ENCODE measurements at regions not wholly inside any gene's neighbourhood (a gene's known extent, or its start where the extent isn't known, plus 50 kb on each side); places are given as distances from the start of the nearest gene placed in this dataset.

GRCh38 chr18:77544792-77545191 lies 295.1 kb downstream of the GALR1 start:
- TF ChIP-seq POLR2AphosphoS5 (IDR thresholded peaks at IDR 0.05) (no peak), POLR2A (IDR thresholded peaks at IDR 0.05) (no peak)
- TF ChIP-seq, protein P1, sequence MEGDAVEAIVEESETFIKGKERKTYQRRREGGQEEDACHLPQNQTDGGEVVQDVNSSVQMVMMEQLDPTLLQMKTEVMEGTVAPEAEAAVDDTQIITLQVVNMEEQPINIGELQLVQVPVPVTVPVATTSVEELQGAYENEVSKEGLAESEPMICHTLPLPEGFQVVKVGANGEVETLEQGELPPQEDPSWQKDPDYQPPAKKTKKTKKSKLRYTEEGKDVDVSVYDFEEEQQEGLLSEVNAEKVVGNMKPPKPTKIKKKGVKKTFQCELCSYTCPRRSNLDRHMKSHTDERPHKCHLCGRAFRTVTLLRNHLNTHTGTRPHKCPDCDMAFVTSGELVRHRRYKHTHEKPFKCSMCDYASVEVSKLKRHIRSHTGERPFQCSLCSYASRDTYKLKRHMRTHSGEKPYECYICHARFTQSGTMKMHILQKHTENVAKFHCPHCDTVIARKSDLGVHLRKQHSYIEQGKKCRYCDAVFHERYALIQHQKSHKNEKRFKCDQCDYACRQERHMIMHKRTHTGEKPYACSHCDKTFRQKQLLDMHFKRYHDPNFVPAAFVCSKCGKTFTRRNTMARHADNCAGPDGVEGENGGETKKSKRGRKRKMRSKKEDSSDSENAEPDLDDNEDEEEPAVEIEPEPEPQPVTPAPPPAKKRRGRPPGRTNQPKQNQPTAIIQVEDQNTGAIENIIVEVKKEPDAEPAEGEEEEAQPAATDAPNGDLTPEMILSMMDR (IDR thresholded peaks at IDR 0.05), result no peak
- intact Hi-C loops (cut with DNase I; ENCODE audit: low total_unique reads), result no loop called here
- H3K9me3 ChIP-seq, result no peaks in the 10 kb centered on the region
- H3K4me3 ChIP-seq, result no peak overlapping the region
- no peaks in the 10 kb centered on the region for H3K4me1 ChIP-seq
- no peaks in the 10 kb centered on the region for H3K36me3 ChIP-seq
- DNase-seq (ENCODE audit: low spot score in 2 of 2), result no peak
- no peak overlapping the region for H3K27ac ChIP-seq
- H3K27me3 ChIP-seq, result no peaks in the 10 kb centered on the region

DNA sequence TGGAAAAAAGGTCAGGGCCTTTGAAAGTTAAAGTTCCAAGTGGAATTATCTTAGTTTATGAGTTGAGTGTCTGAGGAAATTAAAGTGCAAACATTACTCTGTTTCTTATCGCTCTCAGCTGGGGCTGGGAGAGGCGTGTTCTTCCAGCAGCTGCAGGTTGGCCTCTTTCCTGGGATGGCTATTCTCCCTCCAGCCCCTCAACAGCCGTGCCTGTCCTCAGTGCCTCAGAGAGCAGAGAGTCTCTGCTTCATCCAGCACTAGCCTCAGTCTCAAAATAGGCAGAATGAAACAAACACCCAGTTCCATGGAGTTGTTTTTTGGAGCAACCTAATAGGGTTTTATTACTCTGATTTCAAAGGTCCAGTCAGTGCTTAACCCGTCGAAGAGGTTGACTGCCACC lies 298.1 kb downstream of the GALR1 start:
- H3K36me3 ChIP-seq, result no peaks in the 10 kb centered on the region
- no peak for DNase-seq (ENCODE audit: low spot score in 2 of 2)

DNA sequence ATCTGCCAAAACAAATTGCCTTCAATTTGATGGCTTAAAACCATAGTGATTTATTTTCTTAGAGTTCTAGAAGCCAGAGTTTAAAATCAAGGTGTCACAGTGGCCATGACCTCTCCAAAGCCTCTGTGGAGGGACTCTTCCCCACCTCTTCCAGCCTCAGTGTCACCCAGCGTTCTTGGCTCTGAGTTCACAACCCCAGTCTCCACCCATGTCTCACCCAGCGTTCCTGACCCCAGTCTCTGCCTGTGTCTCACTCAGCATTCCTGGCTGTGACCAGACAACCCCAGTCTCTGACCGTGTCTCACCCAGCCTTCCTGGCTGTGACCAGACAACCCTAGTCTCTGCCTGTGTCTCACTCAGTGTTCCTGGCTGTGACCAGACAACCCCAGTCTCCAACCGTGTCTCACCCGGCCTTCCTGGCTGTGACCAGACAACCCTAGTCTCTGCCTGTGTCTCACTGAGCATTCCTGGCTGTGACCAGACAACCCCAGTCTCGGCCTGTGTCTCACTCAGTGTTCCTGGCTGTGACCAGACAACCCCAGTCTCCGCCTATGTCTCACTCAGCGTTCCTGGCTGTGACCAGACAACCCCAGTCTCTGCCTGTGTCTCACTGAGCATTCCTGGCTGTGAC lies 299.3 kb downstream of the GALR1 start:
- intact Hi-C loops (cut with DNase I; ENCODE audit: low total_unique reads), result no loop called here
- H3K4me3 ChIP-seq, result no peak overlapping the region
- no peak overlapping the region for H3K27ac ChIP-seq
- no peak for DNase-seq (ENCODE audit: low spot score in 2 of 2)
- no peaks in the 10 kb centered on the region for H3K4me1 ChIP-seq
- no peaks in the 10 kb centered on the region for H3K36me3 ChIP-seq
- H3K9me3 ChIP-seq, result no peaks in the 10 kb centered on the region
- TF ChIP-seq POLR2AphosphoS5 (IDR thresholded peaks at IDR 0.05), result no peak
- TF ChIP-seq, protein P1 (IDR thresholded peaks at IDR 0.05), result no peak
- no peak for TF ChIP-seq POLR2A (IDR thresholded peaks at IDR 0.05)
- H3K27me3 ChIP-seq, result no peaks in the 10 kb centered on the region

More for the DNA sequence above, 298.1 kb downstream of the GALR1 start:
- H3K9me3 ChIP-seq, result no peaks in the 10 kb centered on the region
- no peak for TF ChIP-seq POLR2AphosphoS5 (IDR thresholded peaks at IDR 0.05)
- TF ChIP-seq POLR2A (IDR thresholded peaks at IDR 0.05), result no peak
- TF ChIP-seq, protein P1 (IDR thresholded peaks at IDR 0.05), result no peak
- no peak overlapping the region for H3K4me3 ChIP-seq
- intact Hi-C loops (cut with DNase I; ENCODE audit: low total_unique reads), result no loop called here
- no peak overlapping the region for H3K27ac ChIP-seq
- no peaks in the 10 kb centered on the region for H3K27me3 ChIP-seq
- no peaks in the 10 kb centered on the region for H3K4me1 ChIP-seq

- Histone ChIP-seq H3K36me3 (no peaks in the 10 kb centered on the region), H3K4me3 (no peak overlapping the region), H3K27ac (no peak overlapping the region), H3K9me3 (no peaks in the 10 kb centered on the region), H3K4me1 (no peaks in the 10 kb centered on the region), H3K27me3 (no peaks in the 10 kb centered on the region)
- intact Hi-C loops (cut with DNase I; ENCODE audit: low total_unique reads), result no loop called here
- TF ChIP-seq, protein P1 (IDR thresholded peaks at IDR 0.05), result no peak
- TF ChIP-seq POLR2A (IDR thresholded peaks at IDR 0.05) (no peak), POLR2AphosphoS5 (IDR thresholded peaks at IDR 0.05) (no peak)
- no peak for DNase-seq (ENCODE audit: low spot score in 2 of 2)
Observed at GRCh38 chr18:77550625-77551024, 301.0 kb downstream of the GALR1 start.

DNA sequence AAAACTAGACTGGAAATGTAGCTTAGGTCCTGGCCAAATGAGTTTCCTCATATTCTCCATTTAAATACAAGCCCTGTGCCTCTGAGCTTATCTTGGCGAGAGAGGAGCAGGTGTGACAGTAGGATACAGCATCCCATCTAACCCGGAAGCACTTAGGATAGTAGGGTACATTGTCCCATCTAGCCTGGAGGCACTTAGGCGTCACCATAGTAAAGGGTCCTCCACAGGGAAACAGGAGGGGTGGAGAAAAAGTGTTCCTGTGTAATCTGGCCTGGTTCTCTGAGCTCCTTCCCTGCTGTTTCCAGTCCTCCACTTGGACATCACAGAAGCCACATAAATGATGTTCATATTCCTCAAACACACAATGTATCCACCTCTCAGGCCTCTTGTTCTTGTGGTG lies 301.4 kb downstream of the GALR1 start:
- TF ChIP-seq POLR2A (IDR thresholded peaks at IDR 0.05) (no peak), POLR2AphosphoS5 (IDR thresholded peaks at IDR 0.05) (no peak)
- TF ChIP-seq, protein P1 (IDR thresholded peaks at IDR 0.05), result no peak
- no peaks in the 10 kb centered on the region for H3K9me3 ChIP-seq
- H3K4me3 ChIP-seq, result no peak overlapping the region
- no peak for DNase-seq (ENCODE audit: low spot score in 2 of 2)
- no peak overlapping the region for H3K27ac ChIP-seq
- no peaks in the 10 kb centered on the region for H3K27me3 ChIP-seq
- intact Hi-C loops (cut with DNase I; ENCODE audit: low total_unique reads), result no loop called here
- no peaks in the 10 kb centered on the region for H3K36me3 ChIP-seq
- no peaks in the 10 kb centered on the region for H3K4me1 ChIP-seq
